Effector memory CD4-positive, alpha-beta T cell (primary cell): ENCODE measurements at regions not wholly inside any gene's neighbourhood (a gene's known extent, or its start where the extent isn't known, plus 50 kb on each side); places are given as distances from the start of the nearest gene placed in this dataset.
"Not testable (repeated sequence)": the region's sequence is repeated elsewhere in the genome, so short reads cannot be mapped to it uniquely, and the experiment has no call there.

ENCODE experiments used
- DNase-seq, 3 donors: peaks; one replicate each; pipeline ENCODE4 v3.0.0-alpha.2; 2020
- H3K27ac ChIP-seq: 2 replicates; pipeline ENCODE4 v1.7.0; 2013; ENCODE audit warnings: mild to moderate bottlenecking, low read length, moderate library complexity; ENCODE audit not compliant: insufficient read depth, poor library complexity, severe bottlenecking
- H3K27me3 ChIP-seq: replicated peaks from 2 replicates; pipeline ENCODE4 v1.7.0; 2013; ENCODE audit warnings: mild to moderate bottlenecking, low read length; ENCODE audit not compliant: insufficient read depth, control insufficient read depth, poor library complexity, severe bottlenecking
- H3K36me3 ChIP-seq: 2 replicates; pipeline ENCODE4 v1.7.0; 2013; ENCODE audit warnings: mild to moderate bottlenecking, low read length, moderate library complexity; ENCODE audit not compliant: control insufficient read depth, insufficient read depth
- H3K4me1 ChIP-seq: 2 replicates; pipeline ENCODE4 v1.7.0; 2013; ENCODE audit warnings: low read length, mild to moderate bottlenecking; ENCODE audit not compliant: control insufficient read depth, insufficient read depth, poor library complexity, severe bottlenecking
- H3K4me3 ChIP-seq: 2 replicates; pipeline ENCODE4 v1.7.0; 2013; ENCODE audit warnings: low read length, low read depth, mild to moderate bottlenecking; ENCODE audit not compliant: insufficient read depth, poor library complexity, severe bottlenecking
- H3K9me3 ChIP-seq: 2 replicates; pipeline ENCODE4 v1.7.0; 2013; ENCODE audit warnings: mild to moderate bottlenecking, low read length, moderate library complexity; ENCODE audit not compliant: control insufficient read depth

- H3K27me3 ChIP-seq: no peaks in the 10 kb centered on the region
- no peaks in the 10 kb centered on the region for H3K36me3 ChIP-seq
- H3K4me1 ChIP-seq: no peaks in the 10 kb centered on the region
- DNase-seq: no peak
- H3K27ac ChIP-seq: no peak overlapping the region
- H3K9me3 ChIP-seq: no peaks in the 10 kb centered on the region
- H3K4me3 ChIP-seq: no peak overlapping the region
Measured at GRCh38 chr2:133856678-133857077, 288.4 kb upstream of the NCKAP5 start.

GRCh38 chr2:133859578-133859977, 291.3 kb upstream of the NCKAP5 start:
- Histone ChIP-seq H3K4me3 (no peak overlapping the region), H3K27me3 (no peaks in the 10 kb centered on the region), H3K36me3 (no peaks in the 10 kb centered on the region), H3K27ac (no peak overlapping the region), H3K4me1 (no peaks in the 10 kb centered on the region), H3K9me3 (no peaks in the 10 kb centered on the region)
- no peak for DNase-seq

GRCh38 chr2:133862400-133862977, 294.2 kb upstream of the NCKAP5 start:
- no peak for DNase-seq

GRCh38 chr2:133863106-133863800, 295.0 kb upstream of the NCKAP5 start:
- Histone ChIP-seq H3K27me3 (no peaks in the 10 kb centered on the region), H3K36me3 (no peaks in the 10 kb centered on the region), H3K4me1 (no peaks in the 10 kb centered on the region), H3K4me3 (no peak overlapping the region), H3K9me3 (no peaks in the 10 kb centered on the region), H3K27ac (no peak overlapping the region)
- DNase-seq: no peak

More at GRCh38 chr2:133862400-133862977, 294.2 kb upstream of the NCKAP5 start:
- H3K4me3 ChIP-seq: no peak overlapping the region
- no peaks in the 10 kb centered on the region for H3K9me3 ChIP-seq
- no peaks in the 10 kb centered on the region for H3K4me1 ChIP-seq
- H3K36me3 ChIP-seq: no peaks in the 10 kb centered on the region
- no peak overlapping the region for H3K27ac ChIP-seq
- no peaks in the 10 kb centered on the region for H3K27me3 ChIP-seq

- H3K27ac ChIP-seq: no peak overlapping the region
- H3K9me3 ChIP-seq: no peaks in the 10 kb centered on the region
- no peaks in the 10 kb centered on the region for H3K4me1 ChIP-seq
- no peak overlapping the region for H3K4me3 ChIP-seq
- no peaks in the 10 kb centered on the region for H3K36me3 ChIP-seq
- DNase-seq: no peak
- no peaks in the 10 kb centered on the region for H3K27me3 ChIP-seq
Measured at GRCh38 chr2:133865141-133865540, 296.9 kb upstream of the NCKAP5 start.

- H3K4me3 ChIP-seq: no peak overlapping the region
- DNase-seq: no peak
- H3K36me3 ChIP-seq: no peaks in the 10 kb centered on the region
- H3K9me3 ChIP-seq: no peaks in the 10 kb centered on the region
- H3K27ac ChIP-seq: no peak overlapping the region
- no peaks in the 10 kb centered on the region for H3K4me1 ChIP-seq
- H3K27me3 ChIP-seq: no peaks in the 10 kb centered on the region
Measured at GRCh38 chr2:133867166-133867565, 298.9 kb upstream of the NCKAP5 start.

GRCh38 chr2:133871545-133872209, 303.4 kb upstream of the NCKAP5 start:
- Histone ChIP-seq H3K36me3 (no peaks in the 10 kb centered on the region), H3K27me3 (no peaks in the 10 kb centered on the region), H3K4me1 (no peaks in the 10 kb centered on the region), H3K4me3 (no peak overlapping the region), H3K27ac (no peak overlapping the region), H3K9me3 (no peaks in the 10 kb centered on the region)
- DNase-seq: no peak

GRCh38 chr2:133878326-133878725, 310.1 kb upstream of the NCKAP5 start:
- no peak overlapping the region for H3K27ac ChIP-seq
- no peaks in the 10 kb centered on the region for H3K27me3 ChIP-seq
- no peaks in the 10 kb centered on the region for H3K9me3 ChIP-seq

GRCh38 chr2:133879703-133880102, 311.4 kb upstream of the NCKAP5 start:
- H3K4me1 ChIP-seq: no peaks in the 10 kb centered on the region
- H3K9me3 ChIP-seq: no peaks in the 10 kb centered on the region
- H3K36me3 ChIP-seq: no peaks in the 10 kb centered on the region
- DNase-seq: no peak
- no peak overlapping the region for H3K27ac ChIP-seq
- no peak overlapping the region for H3K4me3 ChIP-seq
- no peaks in the 10 kb centered on the region for H3K27me3 ChIP-seq

More at GRCh38 chr2:133878326-133878725, 310.1 kb upstream of the NCKAP5 start:
- no peak for DNase-seq
- Histone ChIP-seq H3K36me3 (no peaks in the 10 kb centered on the region), H3K4me3 (no peak overlapping the region), H3K4me1 (no peaks in the 10 kb centered on the region)

GRCh38 chr2:133882159-133882558, 313.9 kb upstream of the NCKAP5 start:
- H3K27ac ChIP-seq, H3K27me3 ChIP-seq, H3K4me1 ChIP-seq, H3K4me3 ChIP-seq, H3K36me3 ChIP-seq, DNase-seq, H3K9me3 ChIP-seq: not testable (repeated sequence)
